H1 (cell line): ENCODE measurements at regions not wholly inside any gene's neighbourhood (a gene's known extent, or its start where the extent isn't known, plus 50 kb on each side); places are given as distances from the start of the nearest gene placed in this dataset.

ENCODE experiments used
- CBX5 ChIP-seq: fragments of 300-800, 300-1000 bp; sonication (generic); IDR thresholded peaks from 2 replicates; pipeline ENCODE4 v1.7.1; 2016; ENCODE audit warnings: antibody characterized with exemption, low read length, low read depth
- TAF7 ChIP-seq: optimal IDR thresholded peaks from 2 replicates; pipeline ENCODE3; 2011; ENCODE audit warnings: low read depth, mild to moderate bottlenecking, inconsistent platforms, low read length, moderate library complexity, borderline replicate concordance
- TF ChIP-seq, protein P1 (sequence below): IDR thresholded peaks from 2 replicates; pipeline ENCODE4 v1.6.1; 2012; ENCODE audit warnings: low read length, inconsistent platforms

DNA sequence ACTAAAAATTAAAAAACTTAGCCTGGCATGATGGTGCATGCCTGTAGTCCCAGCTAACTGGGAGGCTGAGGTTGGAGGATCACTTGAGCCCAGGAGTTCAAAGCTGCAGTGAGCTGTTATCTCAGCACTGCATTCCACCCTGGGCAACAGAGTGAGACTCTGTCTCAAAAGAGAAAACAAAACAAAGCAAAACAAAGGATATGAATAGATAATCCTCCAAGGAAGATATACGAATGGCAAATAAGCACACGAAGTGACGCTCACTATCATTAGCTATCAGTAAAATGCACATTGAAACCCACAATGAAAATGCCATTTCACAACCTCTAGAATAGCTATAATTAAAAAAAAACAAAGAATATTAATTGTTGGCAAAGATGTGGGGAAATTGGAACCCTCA is 386.2 kb upstream of the CCL2 start (continued):
- TF ChIP-seq CBX5, result no peak
- TF ChIP-seq, protein P1, sequence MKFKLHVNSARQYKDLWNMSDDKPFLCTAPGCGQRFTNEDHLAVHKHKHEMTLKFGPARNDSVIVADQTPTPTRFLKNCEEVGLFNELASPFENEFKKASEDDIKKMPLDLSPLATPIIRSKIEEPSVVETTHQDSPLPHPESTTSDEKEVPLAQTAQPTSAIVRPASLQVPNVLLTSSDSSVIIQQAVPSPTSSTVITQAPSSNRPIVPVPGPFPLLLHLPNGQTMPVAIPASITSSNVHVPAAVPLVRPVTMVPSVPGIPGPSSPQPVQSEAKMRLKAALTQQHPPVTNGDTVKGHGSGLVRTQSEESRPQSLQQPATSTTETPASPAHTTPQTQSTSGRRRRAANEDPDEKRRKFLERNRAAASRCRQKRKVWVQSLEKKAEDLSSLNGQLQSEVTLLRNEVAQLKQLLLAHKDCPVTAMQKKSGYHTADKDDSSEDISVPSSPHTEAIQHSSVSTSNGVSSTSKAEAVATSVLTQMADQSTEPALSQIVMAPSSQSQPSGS, result no peak
- no peak for TF ChIP-seq TAF7
